Omental fat pad (tissue), 3 donors: ENCODE measurements at regions not wholly inside any gene's neighbourhood (a gene's known extent, or its start where the extent isn't known, plus 50 kb on each side); places are given as distances from the start of the nearest gene placed in this dataset.

Experiments used
- ATAC-seq: fragments of 150-250 bp; one replicate; pipeline ENCODE4 v1.9.1; 2016; ENCODE audit warnings: mild to moderate bottlenecking, moderate library complexity; ENCODE audit not compliant: low FRiP score
- DNase-seq: peaks from one replicate; pipeline ENCODE4 v3.0.0-alpha.2; 2019; ENCODE audit warnings: low spot score
- CTCF ChIP-seq, 3 donors: fragments of 450-650 bp; IDR thresholded peaks; one replicate each; pipeline ENCODE4 v1.5.1; 2016 to 2017; ENCODE audit warnings: antibody characterized with exemption in 3 of 3, mild to moderate bottlenecking in 3 of 3, moderate library complexity in 2 of 3

- TF ChIP-seq CTCF (IDR thresholded peaks at IDR 0.05), result no peak
- DNase-seq, result no peak
- ATAC-seq, result no peak
These were observed 54.1 kb upstream of the PRPS1 start for GRCh38 chrX:107574054-107574683.

- no peak for TF ChIP-seq CTCF (IDR thresholded peaks at IDR 0.05)
- no peak for ATAC-seq
- no peak for DNase-seq
These were observed 53.6 kb upstream of the PRPS1 start for GRCh38 chrX:107574711-107575110.

GRCh38 chrX:107576392-107576791 lies 51.9 kb upstream of the PRPS1 start:
- TF ChIP-seq CTCF (IDR thresholded peaks at IDR 0.05), result no peak
- DNase-seq (no peak), ATAC-seq (no peak)

GRCh38 chrX:107576841-107577240 lies 51.5 kb upstream of the PRPS1 start:
- DNase-seq (no peak), ATAC-seq (no peak)
- TF ChIP-seq CTCF (IDR thresholded peaks at IDR 0.05), result no peak

GRCh38 chrX:107577933-107578332 lies 50.4 kb upstream of the PRPS1 start:
- no peak for TF ChIP-seq CTCF (IDR thresholded peaks at IDR 0.05)
- DNase-seq (no peak), ATAC-seq (no peak)
